Activated CD8-positive, alpha-beta T cell treated with anti-CD3 and anti-CD28 coated beads, Interleukin-2, amount 10 ng/mL, durations not matched to agents 7 days and 5 days (primary cell): ENCODE measurements at regions not wholly inside any gene's neighbourhood (a gene's known extent, or its start where the extent isn't known, plus 50 kb on each side); places are given as distances from the start of the nearest gene placed in this dataset.
"Not testable (repeated sequence)": the region's sequence is repeated elsewhere in the genome, so short reads cannot be mapped to it uniquely, and the experiment has no call there.

Experiments
- ATAC-seq: fragments of 150-1000 bp; cut with Tn5 transposase; one replicate; pipeline ENCODE4 v1.10.0; 2021; ENCODE audit warnings: moderate library complexity
- CTCF ChIA-PET: fragments of 350-600 bp; sonication (Branson Sonifier 250); formaldehyde crosslinking; loops from one replicate; lab custom pipeline; 2021; ENCODE audit warnings: antibody characterized with exemption; lab: Charles Lee
- POLR2A ChIA-PET: fragments of 350-600 bp; sonication (Branson Sonifier 250); formaldehyde crosslinking; loops from one replicate; lab custom pipeline; 2021; ENCODE audit warnings: antibody characterized with exemption; lab: Charles Lee
- DNase-seq: peaks from one replicate; pipeline ENCODE4 v3.0.0-alpha.2; 2020
- H3K27ac Mint-ChIP-seq: one replicate; pipeline ENCODE4 v1.8.0; 2021; ENCODE audit warnings: mild to moderate bottlenecking, mixed read lengths
- H3K27me3 Mint-ChIP-seq: one replicate; pipeline ENCODE4 v1.8.0; 2021; ENCODE audit warnings: low read depth, mixed read lengths
- H3K36me3 Mint-ChIP-seq: one replicate; pipeline ENCODE4 v1.8.0; 2021; ENCODE audit warnings: low read depth, mixed read lengths
- H3K4me1 Mint-ChIP-seq: one replicate; pipeline ENCODE4 v1.8.0; 2021; ENCODE audit warnings: low read depth, mixed read lengths
- H3K4me3 Mint-ChIP-seq: one replicate; pipeline ENCODE4 v1.8.0; 2021; ENCODE audit warnings: mild to moderate bottlenecking, mixed read lengths
- H3K9me3 Mint-ChIP-seq: one replicate; pipeline ENCODE4 v1.8.0; 2022; ENCODE audit warnings: mixed read lengths; ENCODE audit not compliant: insufficient read depth

DNA sequence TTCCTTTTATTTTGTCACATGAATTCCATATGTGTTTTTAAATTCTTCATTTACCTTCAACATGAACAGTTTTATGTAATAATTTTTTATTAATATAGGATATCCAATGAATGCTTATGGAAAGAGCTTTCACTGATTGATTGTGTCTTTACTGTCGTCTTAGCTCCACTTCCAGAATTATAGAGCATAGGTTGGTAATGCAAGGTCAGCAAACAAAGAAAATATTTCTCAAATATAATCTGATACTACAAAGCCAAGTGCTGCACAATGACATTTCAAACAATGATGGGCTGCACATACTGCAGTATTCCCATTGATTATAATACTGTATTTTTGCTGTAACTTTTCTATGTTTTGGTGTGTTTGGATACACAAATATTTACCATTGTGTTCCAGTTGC lies 275.7 kb upstream of the RSPO3 start:
- ChIA-PET POLR2A (no interaction called here), CTCF (no interaction called here)
- no peaks in the 10 kb centered on the region for H3K9me3 Mint-ChIP-seq
- DNase-seq (no peak), ATAC-seq (no peak)
- H3K4me1 Mint-ChIP-seq = no peaks in the 10 kb centered on the region
- no peaks in the 10 kb centered on the region for H3K36me3 Mint-ChIP-seq
- H3K27ac Mint-ChIP-seq = no peak overlapping the region
- no peak overlapping the region for H3K4me3 Mint-ChIP-seq
- H3K27me3 Mint-ChIP-seq = no peaks in the 10 kb centered on the region

DNA sequence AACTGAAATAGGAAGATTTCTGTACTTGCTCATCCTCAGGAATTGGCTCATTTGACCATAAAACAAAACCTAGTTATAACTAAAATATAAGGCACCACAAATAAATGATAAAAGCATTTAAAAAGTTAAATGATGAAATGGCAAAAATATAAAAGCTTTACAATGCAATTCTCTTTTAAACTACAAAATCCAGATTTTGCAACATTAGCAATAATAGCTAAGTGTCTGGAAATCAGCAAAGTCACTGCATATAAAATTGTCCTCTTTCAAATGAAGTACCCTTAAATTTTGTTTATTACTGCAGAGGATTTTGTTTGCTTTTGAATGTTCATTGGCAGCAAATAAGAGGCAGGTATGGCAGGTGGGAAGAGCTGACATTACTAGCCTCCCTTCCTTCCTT lies 270.4 kb upstream of the RSPO3 start:
- no peaks in the 10 kb centered on the region for H3K36me3 Mint-ChIP-seq
- DNase-seq = no peak
- H3K27ac Mint-ChIP-seq = no peak overlapping the region
- ChIA-PET CTCF (no interaction called here), POLR2A (no interaction called here)
- no peaks in the 10 kb centered on the region for H3K4me1 Mint-ChIP-seq
- H3K4me3 Mint-ChIP-seq = no peak overlapping the region
- no peaks in the 10 kb centered on the region for H3K27me3 Mint-ChIP-seq
- no peak for ATAC-seq
- H3K9me3 Mint-ChIP-seq = no peaks in the 10 kb centered on the region

DNA sequence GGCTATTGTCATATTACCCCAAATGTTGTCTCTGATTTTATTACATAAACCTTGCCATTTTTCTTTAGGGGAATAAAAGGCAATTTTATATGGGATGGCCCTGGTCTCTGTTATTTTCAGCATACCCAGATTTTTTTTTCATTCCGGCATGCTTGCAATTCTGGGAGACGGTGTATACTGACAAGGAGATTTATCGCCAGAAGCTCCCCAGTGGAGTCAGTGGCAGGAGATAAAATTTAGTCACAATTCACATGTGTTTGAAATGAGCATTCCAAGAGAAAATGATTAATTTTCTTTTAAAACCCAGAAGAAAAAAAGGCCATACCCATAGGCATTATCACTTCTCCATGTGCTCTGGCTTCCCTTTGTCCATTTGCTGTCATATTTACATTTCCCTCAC lies 250.8 kb upstream of the RSPO3 start:
- no peak overlapping the region for H3K27ac Mint-ChIP-seq
- POLR2A ChIA-PET = no interaction called here
- ATAC-seq (no peak), DNase-seq (no peak)
- H3K4me3 Mint-ChIP-seq = no peak overlapping the region
- H3K4me1 Mint-ChIP-seq = no peaks in the 10 kb centered on the region
- H3K36me3 Mint-ChIP-seq = no peaks in the 10 kb centered on the region
- CTCF ChIA-PET = no interaction called here
- H3K27me3 Mint-ChIP-seq = no peaks in the 10 kb centered on the region
- H3K9me3 Mint-ChIP-seq = no peaks in the 10 kb centered on the region

DNA sequence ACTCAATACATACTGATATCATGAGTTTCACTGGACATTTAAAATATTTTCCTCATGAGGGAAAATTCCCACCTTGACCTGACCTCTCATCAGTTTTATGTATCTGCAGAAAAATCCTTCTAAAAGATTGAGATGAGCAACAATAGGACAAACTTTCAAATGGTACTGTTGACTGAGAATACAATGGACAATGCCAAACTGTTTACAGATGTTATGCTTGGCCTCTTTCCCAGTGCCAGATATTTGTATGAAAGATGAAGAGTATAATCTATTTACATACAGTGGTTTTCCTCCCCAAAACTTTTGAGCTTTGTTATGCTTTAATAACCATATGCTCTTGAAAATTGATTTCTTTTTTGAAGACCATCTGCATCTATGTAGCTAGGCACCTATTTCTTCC lies 245.1 kb upstream of the RSPO3 start:
- H3K4me1 Mint-ChIP-seq = no peaks in the 10 kb centered on the region
- H3K27ac Mint-ChIP-seq = no peak overlapping the region
- ATAC-seq (no peak), DNase-seq (no peak)
- no peak overlapping the region for H3K4me3 Mint-ChIP-seq
- H3K9me3 Mint-ChIP-seq = no peaks in the 10 kb centered on the region
- H3K27me3 Mint-ChIP-seq = no peaks in the 10 kb centered on the region
- POLR2A ChIA-PET = no interaction called here
- CTCF ChIA-PET = no interaction called here
- no peaks in the 10 kb centered on the region for H3K36me3 Mint-ChIP-seq

DNA sequence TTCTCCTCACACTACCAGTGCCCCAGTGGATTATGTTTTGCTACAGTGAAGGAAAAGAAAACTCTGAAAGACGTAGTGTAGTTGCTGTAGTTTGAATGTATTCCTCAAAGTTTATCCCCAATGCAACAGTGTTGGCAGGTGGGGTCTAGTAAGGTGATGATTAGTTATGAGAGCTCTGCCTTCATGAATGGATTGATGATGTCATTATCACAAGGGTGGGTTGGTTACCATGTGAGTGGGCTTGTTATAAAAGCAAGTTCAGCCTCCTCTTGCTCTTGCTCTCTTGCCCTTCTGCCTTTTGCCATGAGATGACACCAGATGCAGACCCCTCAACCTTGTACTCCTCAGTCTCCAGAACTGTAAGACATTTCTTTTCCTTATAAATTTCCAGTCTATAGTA lies 244.7 kb upstream of the RSPO3 start:
- POLR2A ChIA-PET = no interaction called here
- H3K4me3 Mint-ChIP-seq = no peak overlapping the region
- no peaks in the 10 kb centered on the region for H3K4me1 Mint-ChIP-seq
- ATAC-seq (no peak), DNase-seq (no peak)
- no peaks in the 10 kb centered on the region for H3K27me3 Mint-ChIP-seq
- CTCF ChIA-PET = no interaction called here
- H3K27ac Mint-ChIP-seq = no peak overlapping the region
- no peaks in the 10 kb centered on the region for H3K36me3 Mint-ChIP-seq
- no peaks in the 10 kb centered on the region for H3K9me3 Mint-ChIP-seq

DNA sequence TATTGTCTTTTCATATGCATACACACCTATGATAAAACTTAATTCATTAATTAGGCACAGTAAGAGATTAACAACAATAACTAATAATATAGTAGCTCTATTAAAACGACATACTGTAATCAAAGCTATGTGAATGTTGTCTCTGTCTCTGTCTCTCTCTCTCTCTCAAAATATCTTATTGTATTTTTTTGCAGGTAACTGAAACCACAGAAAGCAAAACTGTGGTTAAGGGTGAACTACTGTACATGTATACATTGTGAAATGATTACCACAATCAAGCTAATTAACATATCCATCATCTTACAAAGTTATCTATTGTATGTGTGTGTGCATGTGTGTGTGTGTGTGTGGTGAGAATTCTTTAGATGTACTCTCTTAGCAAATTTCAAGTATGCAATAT lies 242.0 kb upstream of the RSPO3 start:
- Mint-ChIP-seq H3K36me3 (no peaks in the 10 kb centered on the region), H3K4me3 (no peak overlapping the region), H3K4me1 (no peaks in the 10 kb centered on the region), H3K27ac (no peak overlapping the region), H3K27me3 (no peaks in the 10 kb centered on the region), H3K9me3 (no peaks in the 10 kb centered on the region)
- ChIA-PET POLR2A (no interaction called here), CTCF (no interaction called here)
- DNase-seq (no peak), ATAC-seq (no peak)

DNA sequence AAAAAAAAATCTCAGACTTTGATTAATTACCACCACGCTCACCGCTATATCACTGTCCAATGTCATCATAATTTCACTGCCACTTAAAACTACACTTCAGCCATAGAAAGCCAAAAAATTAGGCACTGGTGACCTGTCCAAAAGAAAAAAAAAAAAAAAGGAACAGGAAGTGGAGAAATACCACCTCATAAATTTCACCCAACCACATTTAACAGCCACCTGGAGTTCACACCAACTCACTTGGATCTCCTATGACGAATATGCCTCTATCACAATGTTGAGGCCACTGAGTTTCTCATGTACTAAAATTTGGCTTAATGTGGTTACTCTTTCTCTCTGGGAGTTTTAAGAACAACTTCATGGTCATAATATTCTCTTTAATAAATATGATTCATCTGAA lies 237.5 kb upstream of the RSPO3 start:
- no peak for ATAC-seq
- CTCF ChIA-PET = no interaction called here
- Mint-ChIP-seq H3K9me3 (no peaks in the 10 kb centered on the region), H3K4me1 (no peaks in the 10 kb centered on the region), H3K27me3 (no peaks in the 10 kb centered on the region), H3K36me3 (no peaks in the 10 kb centered on the region), H3K4me3 (no peak overlapping the region), H3K27ac (no peak overlapping the region)
- DNase-seq = no peak
- POLR2A ChIA-PET = no interaction called here

DNA sequence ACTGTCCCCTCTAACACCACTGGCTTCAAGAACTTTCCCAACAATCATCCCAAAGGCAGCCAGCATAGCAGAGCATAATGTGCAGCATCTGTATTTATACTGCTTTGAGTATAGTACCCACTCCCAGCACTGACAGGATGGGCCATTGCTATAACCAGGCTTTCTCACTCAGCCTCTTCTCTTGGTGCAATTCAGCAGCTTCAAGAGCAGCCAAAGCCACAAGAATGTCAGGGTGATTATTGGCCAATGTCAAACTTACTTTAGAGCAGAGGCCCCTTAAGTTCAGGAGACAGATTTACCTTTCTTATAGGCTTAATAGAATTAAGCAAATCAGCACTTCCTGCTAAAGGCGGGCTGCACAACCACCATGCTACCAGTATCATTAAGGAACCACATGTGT lies 232.4 kb upstream of the RSPO3 start:
- H3K36me3 Mint-ChIP-seq = no peaks in the 10 kb centered on the region
- no peak overlapping the region for H3K4me3 Mint-ChIP-seq
- ChIA-PET POLR2A (no interaction called here), CTCF (no interaction called here)
- H3K9me3 Mint-ChIP-seq = no peaks in the 10 kb centered on the region
- H3K4me1 Mint-ChIP-seq = no peaks in the 10 kb centered on the region
- no peak overlapping the region for H3K27ac Mint-ChIP-seq
- H3K27me3 Mint-ChIP-seq = no peaks in the 10 kb centered on the region
- ATAC-seq = no peak
- DNase-seq = no peak

DNA sequence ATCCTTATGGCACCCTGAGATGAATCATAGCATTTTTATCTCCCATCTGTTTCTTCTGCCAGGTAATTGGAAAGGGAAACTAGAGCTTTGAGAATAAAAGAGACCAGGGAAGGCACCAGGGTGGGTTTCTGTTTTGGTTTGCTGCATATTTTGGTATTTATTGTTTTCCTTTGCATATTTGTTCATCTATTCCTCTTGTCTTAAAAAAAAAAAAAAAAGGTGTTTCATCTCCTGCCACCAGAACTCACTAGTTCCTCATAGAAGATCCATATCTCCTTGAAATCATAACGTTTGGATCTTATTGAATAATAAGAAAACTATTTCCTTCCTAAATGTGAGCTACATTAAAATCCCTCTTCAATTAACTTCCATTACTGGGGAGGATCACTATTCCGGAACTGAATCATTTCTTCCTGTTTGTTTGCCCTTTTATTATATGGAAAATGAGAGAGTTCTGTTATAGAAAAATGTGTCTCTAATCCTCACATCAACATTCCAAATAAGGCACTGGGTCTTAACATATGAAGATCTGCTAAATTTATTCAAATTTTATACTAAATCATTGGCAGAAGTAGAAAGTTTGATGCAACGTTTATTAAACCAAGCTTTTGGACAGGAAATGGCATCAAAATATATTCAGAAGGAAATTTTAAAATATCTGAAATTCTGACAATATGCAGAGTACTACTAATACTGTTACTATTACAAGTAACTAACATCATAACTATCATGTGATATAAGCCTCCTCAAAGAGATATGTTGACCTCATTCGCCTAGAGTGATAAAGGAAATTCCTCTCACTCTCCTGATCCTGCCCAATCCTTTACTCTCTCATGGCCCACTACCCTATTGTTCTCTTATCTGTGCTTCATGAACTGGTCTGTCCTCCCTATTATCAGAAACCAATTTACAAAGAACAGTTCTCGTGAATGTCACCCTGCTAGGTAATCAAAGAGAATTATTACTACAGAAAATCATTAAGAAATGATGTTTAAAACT lies 229.4 kb upstream of the RSPO3 start:
- Mint-ChIP-seq H3K4me1 (no peaks in the 10 kb centered on the region), H3K27ac (no peak overlapping the region)

DNA sequence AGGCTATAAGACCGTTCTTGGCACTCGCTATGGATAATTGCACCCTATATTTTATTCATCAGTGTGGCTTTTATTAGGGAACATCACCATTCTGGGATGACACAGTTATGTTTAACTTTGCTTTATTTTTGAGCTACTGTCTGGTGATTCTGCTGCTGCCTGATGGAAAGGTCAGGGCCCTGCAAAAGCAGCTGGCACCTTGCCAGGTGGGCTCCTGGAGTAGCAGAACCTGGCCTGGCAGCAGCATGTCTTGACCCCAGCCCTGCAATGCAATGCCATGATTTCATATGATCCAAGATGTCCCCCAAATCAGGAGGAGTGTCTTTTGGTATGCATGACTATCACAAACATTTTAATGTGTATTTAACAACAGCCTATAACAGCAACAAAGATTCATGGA lies 228.4 kb upstream of the RSPO3 start:
- Mint-ChIP-seq H3K27me3 (no peaks in the 10 kb centered on the region), H3K27ac (no peak overlapping the region), H3K4me1 (no peaks in the 10 kb centered on the region), H3K4me3 (no peak overlapping the region), H3K36me3 (no peaks in the 10 kb centered on the region), H3K9me3 (no peaks in the 10 kb centered on the region)
- ATAC-seq (no peak), DNase-seq (no peak)
- CTCF ChIA-PET = no interaction called here
- POLR2A ChIA-PET = no interaction called here

More for the DNA sequence above, 229.4 kb upstream of the RSPO3 start:
- no peaks in the 10 kb centered on the region for H3K36me3 Mint-ChIP-seq
- H3K9me3 Mint-ChIP-seq = no peaks in the 10 kb centered on the region
- no peak overlapping the region for H3K4me3 Mint-ChIP-seq
- ChIA-PET CTCF (no interaction called here), POLR2A (no interaction called here)
- H3K27me3 Mint-ChIP-seq = no peaks in the 10 kb centered on the region
- DNase-seq (no peak), ATAC-seq (no peak)

DNA sequence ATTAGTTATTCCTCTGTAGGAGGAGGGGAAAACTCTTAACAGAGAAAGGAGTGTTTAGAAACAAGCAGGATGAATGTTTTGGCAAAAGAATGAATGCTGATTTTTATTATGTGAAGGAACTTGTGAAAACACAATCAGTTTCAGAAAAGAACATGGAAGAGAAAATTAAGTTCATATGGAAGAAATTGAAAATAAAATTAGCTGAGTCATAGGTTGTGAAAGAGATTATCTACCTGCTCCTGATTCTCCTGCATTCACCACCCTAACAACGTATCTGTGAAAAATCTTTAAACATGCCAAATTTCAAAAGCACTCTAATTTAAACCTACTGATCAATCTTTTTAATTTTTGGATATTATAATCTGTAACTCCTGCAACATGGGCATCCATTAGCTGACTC lies 227.3 kb upstream of the RSPO3 start:
- CTCF ChIA-PET = no interaction called here
- POLR2A ChIA-PET = no interaction called here
- Mint-ChIP-seq H3K4me1 (no peaks in the 10 kb centered on the region), H3K9me3 (no peaks in the 10 kb centered on the region), H3K4me3 (no peak overlapping the region), H3K36me3 (no peaks in the 10 kb centered on the region), H3K27me3 (no peaks in the 10 kb centered on the region), H3K27ac (no peak overlapping the region)
- no peak for DNase-seq
- no peak for ATAC-seq

DNA sequence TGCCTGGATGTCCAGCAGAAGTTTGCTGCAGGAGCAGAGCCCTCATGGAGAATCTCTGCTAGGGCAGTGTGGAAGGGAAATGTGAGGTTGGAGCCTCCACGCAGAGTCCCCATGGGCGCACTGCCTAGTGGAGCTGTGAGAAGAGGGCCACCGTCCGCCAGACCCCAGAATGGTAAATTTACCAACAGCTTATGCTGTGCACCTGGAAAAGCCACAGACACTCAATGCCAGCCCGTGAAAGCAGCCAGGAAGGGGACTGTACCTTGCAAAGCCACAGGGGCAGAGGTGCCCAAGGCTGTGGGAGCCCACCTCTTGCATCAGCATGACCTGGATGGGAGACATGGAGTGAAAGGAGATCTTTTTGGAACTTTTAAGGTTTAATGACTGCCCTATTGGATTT lies 225.6 kb upstream of the RSPO3 start:
- DNase-seq, POLR2A ChIA-PET, ATAC-seq, H3K9me3 Mint-ChIP-seq, H3K4me3 Mint-ChIP-seq, H3K36me3 Mint-ChIP-seq, CTCF ChIA-PET, H3K4me1 Mint-ChIP-seq, H3K27ac Mint-ChIP-seq, H3K27me3 Mint-ChIP-seq: not testable (repeated sequence)

DNA sequence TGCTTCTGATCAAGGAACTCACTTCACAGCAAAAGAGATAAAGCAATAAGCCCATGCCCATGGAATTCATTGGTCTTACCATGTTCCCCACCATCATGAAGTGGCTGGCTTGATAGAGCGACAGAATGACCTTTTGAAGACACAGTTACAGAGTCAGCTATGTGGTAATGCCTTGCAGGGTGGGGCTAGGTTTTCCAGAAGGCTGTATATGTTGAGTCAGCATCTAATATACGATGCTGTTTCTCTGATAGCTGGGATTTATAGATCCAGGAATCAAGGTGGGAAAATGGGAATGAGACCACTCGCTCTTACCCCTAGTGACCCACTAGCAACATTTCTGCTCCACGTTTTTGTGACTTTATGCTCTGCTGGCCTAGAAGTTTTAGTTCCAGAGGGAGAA lies 220.7 kb upstream of the RSPO3 start:
- no peaks in the 10 kb centered on the region for H3K27me3 Mint-ChIP-seq
- H3K9me3 Mint-ChIP-seq = no peaks in the 10 kb centered on the region

More for the DNA sequence above, 220.7 kb upstream of the RSPO3 start:
- ChIA-PET POLR2A (no interaction called here), CTCF (no interaction called here)
- Mint-ChIP-seq H3K27ac (no peak overlapping the region), H3K4me3 (no peak overlapping the region), H3K4me1 (no peaks in the 10 kb centered on the region), H3K36me3 (no peaks in the 10 kb centered on the region)
- no peak for ATAC-seq
- DNase-seq = no peak
